ENCODE measurements at regions not wholly inside any gene's neighbourhood (a gene's known extent, or its start where the extent isn't known, plus 50 kb on each side); places are given as distances from the start of the nearest gene placed in this dataset.

DNA sequence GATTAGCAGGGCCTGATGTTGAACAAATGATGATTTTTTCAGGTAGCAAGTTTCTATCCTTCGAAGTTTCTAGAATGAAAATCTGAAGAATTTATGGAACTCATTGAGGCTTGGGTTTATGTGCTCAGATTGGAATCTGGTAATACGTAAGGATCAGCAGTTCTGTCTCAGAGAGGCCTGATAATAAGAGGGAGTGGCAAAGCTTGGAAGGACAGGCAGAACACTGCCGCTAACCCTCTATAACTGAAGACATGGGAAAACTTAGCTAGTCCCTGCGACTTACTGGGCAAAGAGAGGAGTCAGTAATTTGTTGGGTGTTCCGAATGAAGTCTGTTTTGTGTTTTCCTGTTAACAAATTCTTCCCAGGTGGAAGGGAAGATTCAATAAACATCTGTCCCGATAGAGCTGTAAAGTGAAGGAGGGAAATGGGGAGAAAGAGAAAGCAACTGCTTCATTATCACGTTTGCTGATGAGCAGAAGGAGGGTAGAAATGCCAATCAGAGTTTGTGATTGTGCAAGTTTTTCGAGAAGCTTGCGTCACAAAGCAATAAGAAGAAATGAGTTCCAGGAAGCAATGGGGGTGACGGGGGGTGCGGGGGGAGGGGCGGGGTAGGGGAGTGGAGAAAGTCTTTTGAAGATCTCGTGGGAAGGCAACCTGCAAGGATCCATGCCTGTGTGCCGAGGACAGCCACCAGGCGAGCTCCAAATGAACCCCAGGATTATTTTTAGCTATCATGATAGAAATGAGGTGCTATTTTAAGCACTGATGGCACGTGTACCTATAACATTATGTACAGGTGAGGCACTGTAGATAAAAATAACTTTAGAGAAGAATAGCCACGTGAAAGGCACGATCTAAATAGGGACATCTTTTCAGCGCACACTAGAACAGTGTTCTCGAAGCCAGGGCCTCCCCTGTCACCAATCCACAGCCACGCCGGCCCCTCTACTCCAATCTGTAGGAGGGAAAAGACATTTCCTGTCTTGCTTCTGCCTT lies 224.1 kb downstream of the FGF9 start:
- TF ChIP-seq POLR2A (IDR thresholded peaks at IDR 0.05) = no peak
- no peak for TF ChIP-seq CTCF (IDR thresholded peaks at IDR 0.05 in 4 of 5, conservative IDR thresholded peaks at IDR 0.05 in 1 of 5)

Measured in gastrocnemius medialis (tissue), 4 donors.